Spleen (tissue), 7 donors: ENCODE measurements at regions not wholly inside any gene's neighbourhood (a gene's known extent, or its start where the extent isn't known, plus 50 kb on each side); places are given as distances from the start of the nearest gene placed in this dataset.

Experiments
- CTCF ChIP-seq, 11 experiments: fragments of 200-600 bp in 7 of 11; fragments of 450-650 bp in 4 of 11; sonication (generic) in 4 of 11; IDR thresholded peaks in 8 of 11; conservative IDR thresholded peaks in 3 of 11; 1 replicate in 7 of 11; 2 replicates in 4 of 11; pipeline versions ENCODE4 v1.4.0 to v1.8.0; 2016 to 2021; ENCODE audit warnings: antibody characterized with exemption in 11 of 11, inconsistent platforms in 4 of 11, mild to moderate bottlenecking in 1 of 11
- POLR2AphosphoS5 ChIP-seq, 3 donors: sonication (generic); formaldehyde crosslinking; IDR thresholded peaks; one replicate each; pipeline ENCODE4 v1.5.1; 2017; ENCODE audit warnings: antibody characterized with exemption in 3 of 3
- donor health status: DM: no; HTN: no; CAD: no; lungs with moderate emphysema.
- donor health status: DM: no; HTN: no; CAD: no.
- donor health status: DM: no; HTN: no; CAD: no.

GRCh38 chr6:76814496-76815458, 648.5 kb downstream of the HTR1B start:
- TF ChIP-seq CTCF (IDR thresholded peaks at IDR 0.05 in 8 of 11, conservative IDR thresholded peaks at IDR 0.05 in 3 of 11) (no peak), POLR2AphosphoS5 (IDR thresholded peaks at IDR 0.05) (no peak)
